B cell (primary cell): ENCODE measurements at regions not wholly inside any gene's neighbourhood (a gene's known extent, or its start where the extent isn't known, plus 50 kb on each side); places are given as distances from the start of the nearest gene placed in this dataset.

Experiments
- EZH2 ChIP-seq: IDR thresholded peaks from 2 replicates; pipeline ENCODE4 v1.6.1; 2012; ENCODE audit warnings: borderline replicate concordance, low read depth, mild to moderate bottlenecking, moderate library complexity, low read length; ENCODE audit not compliant: insufficient read depth, poor library complexity, severe bottlenecking
- TF ChIP-seq, protein P1 (sequence below): fragments of 200-600 bp; IDR thresholded peaks from one replicate; pipeline ENCODE4 v1.8.0; 2022; ENCODE audit warnings: antibody characterized with exemption, mild to moderate bottlenecking

DNA sequence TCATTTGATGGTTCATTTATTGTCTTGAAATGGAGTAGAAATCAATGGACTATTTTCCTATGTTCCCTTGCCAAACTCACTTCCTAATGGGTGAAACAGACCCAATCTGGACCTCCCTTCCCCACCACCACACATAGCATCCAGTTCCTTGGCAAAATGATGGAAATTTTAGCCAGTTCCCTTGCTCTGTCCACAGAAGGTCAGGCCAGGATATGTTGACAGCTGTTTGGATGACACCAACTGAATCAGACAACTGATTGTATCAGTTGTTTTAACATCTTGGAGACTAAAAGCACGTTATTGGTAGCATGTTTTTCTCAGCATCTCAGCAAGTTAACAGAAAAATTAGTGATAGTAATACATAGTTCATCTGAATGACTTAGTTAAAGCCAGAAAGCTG lies 534.8 kb downstream of the PSAT1 start:
- TF ChIP-seq, protein P1, sequence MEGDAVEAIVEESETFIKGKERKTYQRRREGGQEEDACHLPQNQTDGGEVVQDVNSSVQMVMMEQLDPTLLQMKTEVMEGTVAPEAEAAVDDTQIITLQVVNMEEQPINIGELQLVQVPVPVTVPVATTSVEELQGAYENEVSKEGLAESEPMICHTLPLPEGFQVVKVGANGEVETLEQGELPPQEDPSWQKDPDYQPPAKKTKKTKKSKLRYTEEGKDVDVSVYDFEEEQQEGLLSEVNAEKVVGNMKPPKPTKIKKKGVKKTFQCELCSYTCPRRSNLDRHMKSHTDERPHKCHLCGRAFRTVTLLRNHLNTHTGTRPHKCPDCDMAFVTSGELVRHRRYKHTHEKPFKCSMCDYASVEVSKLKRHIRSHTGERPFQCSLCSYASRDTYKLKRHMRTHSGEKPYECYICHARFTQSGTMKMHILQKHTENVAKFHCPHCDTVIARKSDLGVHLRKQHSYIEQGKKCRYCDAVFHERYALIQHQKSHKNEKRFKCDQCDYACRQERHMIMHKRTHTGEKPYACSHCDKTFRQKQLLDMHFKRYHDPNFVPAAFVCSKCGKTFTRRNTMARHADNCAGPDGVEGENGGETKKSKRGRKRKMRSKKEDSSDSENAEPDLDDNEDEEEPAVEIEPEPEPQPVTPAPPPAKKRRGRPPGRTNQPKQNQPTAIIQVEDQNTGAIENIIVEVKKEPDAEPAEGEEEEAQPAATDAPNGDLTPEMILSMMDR, result no peak
- TF ChIP-seq EZH2, result no peak
